HepG2 (cell line): ENCODE measurements at regions not wholly inside any gene's neighbourhood (a gene's known extent, or its start where the extent isn't known, plus 50 kb on each side); places are given as distances from the start of the nearest gene placed in this dataset.

Experiments
- ATAC-seq: fragments of 200-7000 bp; cut with Tn5 transposase; 3 replicates; pipeline ENCODE4 v1.9.1; 2020; ENCODE audit warnings: mild to moderate bottlenecking, moderate library complexity
- BruUV-seq: library from RNA; stranded (reverse); fragments of 400-500 nt; replicated peaks from 2 replicates; lab custom pipeline; 2021; lab: Mats Ljungman, UMichigan
- CTCF ChIA-PET: fragments of 300-600 bp; formaldehyde crosslinking; extraction: SDS; loops from one replicate; lab custom pipeline; 2021; ENCODE audit warnings: low total read pairs, inconsistent platforms, low intra/inter-chr PET ratio; lab: Yijun Ruan, JAX
- POLR2A ChIA-PET: fragments of 350-600 bp; sonication (Branson Sonifier 250); formaldehyde crosslinking; loops from one replicate; lab custom pipeline; 2020; ENCODE audit warnings: antibody characterized with exemption, inconsistent platforms; lab: Yijun Ruan, JAX
- DNase-seq: peaks from one replicate; pipeline ENCODE4 v3.0.0-alpha.2; 2015; ENCODE audit warnings: low spot score
- FAIRE-seq: peaks from 3 replicates; lab custom pipeline; 2011; peaks lifted over from hg19 to GRCh38; lab: Jason Lieb, UNC
- H2AFZ ChIP-seq: one replicate; pipeline ENCODE4 v1.6.1; 2011; ENCODE audit warnings: low read length, inconsistent platforms
- H3K27ac ChIP-seq: fragments of 300-600 bp; 3 replicates; pipeline ENCODE4 v1.8.0; 2011; ENCODE audit warnings: mixed run types, mild to moderate bottlenecking, mixed read lengths, low read length, inconsistent platforms; ENCODE audit not compliant: insufficient read depth; ENCODE audit errors: extremely low read length
- H3K27me3 ChIP-seq, 2 experiments: fragments of 200-600 bp in 1 of 2; 2 replicates in 1 of 2; 3 replicates in 1 of 2; pipeline versions ENCODE4 v1.6.0 to v1.8.0; 2011; ENCODE audit warnings: low read length in 2 of 2, mild to moderate bottlenecking in 2 of 2, moderate library complexity in 2 of 2, inconsistent platforms in 1 of 2; ENCODE audit not compliant: insufficient read depth in 2 of 2, control insufficient read depth in 1 of 2
- H3K36me3 ChIP-seq, 2 experiments: fragments of 200-600 bp in 1 of 2; replicated peaks in 1 of 2; 2 replicates in 1 of 2; 3 replicates in 1 of 2; pipeline versions ENCODE4 v1.5.1 to v1.8.0; 2011; ENCODE audit warnings: low read length in 2 of 2, inconsistent platforms in 1 of 2; ENCODE audit not compliant: insufficient read depth in 2 of 2, control insufficient read depth in 1 of 2
- H3K4me1 ChIP-seq: 2 replicates; pipeline ENCODE4 v1.5.1; 2012; ENCODE audit warnings: low read length, inconsistent platforms; ENCODE audit not compliant: insufficient read depth
- H3K4me2 ChIP-seq: 2 replicates; pipeline ENCODE4 v1.6.0; 2011; ENCODE audit warnings: low read depth, low read length, inconsistent platforms
- H3K4me3 ChIP-seq, 3 experiments: fragments of 200-600 bp in 1 of 3; sonication (generic), shearing (Covaris generic) in 1 of 3; replicated peaks in 1 of 3; 2 replicates each; pipeline ENCODE4 v1.5.1; 2011 to 2016; ENCODE audit warnings: low read length in 3 of 3, inconsistent platforms in 2 of 3, low read depth in 2 of 3, mild to moderate bottlenecking in 2 of 3, control low read depth in 1 of 3, mixed read lengths in 1 of 3; ENCODE audit not compliant: insufficient read depth in 1 of 3
- H3K79me2 ChIP-seq: one replicate; pipeline ENCODE4 v1.6.1; 2011; ENCODE audit warnings: low read length, inconsistent platforms; ENCODE audit not compliant: insufficient read depth
- H3K9ac ChIP-seq: 2 replicates; pipeline ENCODE4 v1.6.0; 2011; ENCODE audit warnings: mild to moderate bottlenecking, low read depth, low read length, inconsistent platforms; ENCODE audit not compliant: insufficient read depth
- H3K9me3 ChIP-seq: 2 replicates; pipeline ENCODE4 v1.5.1; 2012; ENCODE audit warnings: mild to moderate bottlenecking, low read length
- H4K20me1 ChIP-seq: 2 replicates; pipeline ENCODE4 v1.6.0; 2011; ENCODE audit warnings: inconsistent platforms, mild to moderate bottlenecking, low read length, moderate library complexity; ENCODE audit not compliant: insufficient read depth
- DMAP1 ChIP-seq: IDR thresholded peaks from 2 replicates; pipeline ENCODE4 v1.6.1; 2016
- FOXM1 ChIP-seq: sonication (generic); formaldehyde crosslinking; IDR thresholded peaks from 2 replicates; pipeline ENCODE4 v1.5.0; 2020; ENCODE audit warnings: missing genetic modification reagents
- FOXP1 ChIP-seq, 2 experiments: fragments of 450-650 bp in 1 of 2; IDR thresholded peaks; 2 replicates each; pipeline ENCODE4 v1.6.1; 2017 to 2018; ENCODE audit warnings: antibody characterized with exemption in 1 of 2
- GABPB1 ChIP-seq: IDR thresholded peaks from 2 replicates; pipeline ENCODE4 v1.6.1; 2016; ENCODE audit warnings: mild to moderate bottlenecking, missing genetic modification reagents, moderate library complexity, missing compliant biosample characterization
- GATAD2A ChIP-seq: IDR thresholded peaks from 2 replicates; pipeline ENCODE4 v1.6.1; 2016
- HNRNPUL1 ChIP-seq: fragments of 200-400 bp; formaldehyde crosslinking; IDR thresholded peaks from 2 replicates; pipeline ENCODE4 v1.6.1; 2017; ENCODE audit warnings: low read depth, mild to moderate bottlenecking, low read length, moderate library complexity
- MAFF ChIP-seq: IDR thresholded peaks from 2 replicates; pipeline ENCODE4 v1.6.1; 2011; ENCODE audit warnings: low read depth, low read length, improper control_type of control experiment
- MAFK ChIP-seq, 2 experiments: IDR thresholded peaks in 1 of 2; conservative IDR thresholded peaks in 1 of 2; 2 replicates each; pipeline ENCODE4 v1.6.1; 2011; ENCODE audit warnings: improper control_type of control experiment in 2 of 2, low read length in 2 of 2
- MTA1 ChIP-seq: sonication (generic); formaldehyde crosslinking; IDR thresholded peaks from 2 replicates; pipeline ENCODE4 v1.4.0; 2020; ENCODE audit warnings: missing genetic modification reagents, mild to moderate bottlenecking, borderline replicate concordance
- NCOA1 ChIP-seq: sonication (generic); formaldehyde crosslinking; IDR thresholded peaks from 2 replicates; pipeline ENCODE4 v1.9.0; 2021; ENCODE audit warnings: missing genetic modification reagents
- PAX8 ChIP-seq: sonication (generic); formaldehyde crosslinking; IDR thresholded peaks from 2 replicates; pipeline ENCODE4 v1.8.0; 2022; ENCODE audit warnings: mild to moderate bottlenecking, missing genetic modification reagents, borderline replicate concordance
- REXO4 ChIP-seq: sonication (generic); formaldehyde crosslinking; IDR thresholded peaks from 2 replicates; pipeline ENCODE4 v1.8.0; 2022; ENCODE audit warnings: missing genetic modification reagents, mild to moderate bottlenecking, borderline replicate concordance
- TMF1 ChIP-seq: sonication (generic); formaldehyde crosslinking; IDR thresholded peaks from 2 replicates; pipeline ENCODE4 v1.8.1; 2022; ENCODE audit warnings: low read depth, missing genetic modification reagents
- TOE1 ChIP-seq: sonication (generic); formaldehyde crosslinking; IDR thresholded peaks from 2 replicates; pipeline ENCODE4 v1.4.0; 2020; ENCODE audit warnings: mild to moderate bottlenecking, missing genetic modification reagents
- ZNF124 ChIP-seq: sonication (generic); formaldehyde crosslinking; IDR thresholded peaks from 2 replicates; pipeline ENCODE4 v1.4.0; 2020; ENCODE audit warnings: missing genetic modification reagents
- ZNF484 ChIP-seq: sonication (generic); formaldehyde crosslinking; IDR thresholded peaks from 2 replicates; pipeline ENCODE4 v1.5.1; 2020; ENCODE audit warnings: mild to moderate bottlenecking, low read depth, missing genetic modification reagents, borderline replicate concordance
- ZNF543 ChIP-seq: sonication (generic); formaldehyde crosslinking; IDR thresholded peaks from 2 replicates; pipeline ENCODE4 v1.4.0; 2020; ENCODE audit warnings: mild to moderate bottlenecking, missing genetic modification reagents
- ZNF556 ChIP-seq: sonication (generic); formaldehyde crosslinking; IDR thresholded peaks from 2 replicates; pipeline ENCODE4 v1.4.0; 2020; ENCODE audit warnings: mild to moderate bottlenecking, missing genetic modification reagents, borderline replicate concordance
- ZNF879 ChIP-seq: sonication (generic); formaldehyde crosslinking; IDR thresholded peaks from 2 replicates; pipeline ENCODE4 v1.8.1; 2023; ENCODE audit warnings: missing genetic modification reagents
- WGBS: methylation state at CpG from one replicate; pipeline ENCODE4 v1.1.6; 2017; ENCODE audit warnings: low lambda C conversion rate; 5-methylcytosine and 5-hydroxymethylcytosine counted together
- in situ Hi-C: cut with HindIII; loops from 2 replicates; pipeline ENCODE4 v1.10.0; 2017; ENCODE audit warnings: low pct_unique_long_range_greater_than_20kb; ENCODE audit not compliant: extremely low pct_ligation_motif_present
- intact Hi-C: fragments of 100-400 bp; cut with micrococcal nuclease; formaldehyde crosslinking; loops from one replicate; pipeline ENCODE4 v1.10.0; 2022; ENCODE audit not compliant: unreplicated experiment
- TF ChIP-seq, protein P1 (sequence below): sonication (generic); formaldehyde crosslinking; IDR thresholded peaks from 2 replicates; pipeline ENCODE4 v1.4.0; 2020; ENCODE audit warnings: low read depth, mild to moderate bottlenecking, missing genetic modification reagents
- TF ChIP-seq, protein P2 (sequence below): sonication (generic); formaldehyde crosslinking; IDR thresholded peaks from 2 replicates; pipeline ENCODE4 v1.4.0; 2020; ENCODE audit warnings: missing genetic modification reagents

DNA sequence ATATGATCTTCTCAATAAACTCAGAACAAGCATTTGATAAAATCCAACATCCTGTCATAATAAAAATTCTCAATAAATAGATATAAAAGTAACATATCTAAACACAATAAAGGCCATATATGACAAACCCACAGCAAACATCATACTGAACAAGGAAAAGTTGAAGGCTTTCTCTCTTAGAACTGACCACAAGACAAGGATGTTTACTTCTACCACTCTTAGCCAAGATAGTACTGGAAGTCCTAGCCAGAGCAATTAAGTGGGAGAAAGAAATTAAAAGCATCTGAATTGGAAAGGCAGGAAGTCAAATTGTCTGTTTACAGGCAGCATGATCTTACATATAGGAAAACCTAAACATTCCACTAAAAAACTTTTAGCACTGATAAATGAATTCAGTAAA is 510.9 kb downstream of the ANKRD7 start:
- H3K4me3 ChIP-seq, result no peak overlapping the region
- H3K9me3 ChIP-seq, result no peaks in the 10 kb centered on the region; the same call in 1 of the 2 replicates
- H3K4me2 ChIP-seq, result no peak overlapping the region
- H3K9ac ChIP-seq, result no peak overlapping the region
- in situ Hi-C loops, result no loop called here
- H3K27me3 ChIP-seq, result no peaks in the 10 kb centered on the region
- no peak overlapping the region for H3K27ac ChIP-seq
- no peaks in the 10 kb centered on the region for H3K4me1 ChIP-seq
- no peak overlapping the region for H2AFZ ChIP-seq
- no peaks in the 10 kb centered on the region for H3K79me2 ChIP-seq
- no peaks in the 10 kb centered on the region for H3K36me3 ChIP-seq
- TF ChIP-seq ZNF124 (CRISPR knock-in tag) (no peak), TMF1 (no peak), MTA1 (CRISPR knock-in tag) (no peak), NCOA1 (CRISPR knock-in tag) (no peak), ZNF543 (no peak), ZNF879 (CRISPR knock-in tag) (no peak), FOXP1 (IDR thresholded peaks at IDR 0.05) (no peak), FOXP1 (CRISPR knock-in tag; IDR thresholded peaks at IDR 0.05) (no peak), DMAP1 (no peak), GABPB1 (no peak), GATAD2A (CRISPR knock-in tag) (no peak)
- TF ChIP-seq, protein P1, sequence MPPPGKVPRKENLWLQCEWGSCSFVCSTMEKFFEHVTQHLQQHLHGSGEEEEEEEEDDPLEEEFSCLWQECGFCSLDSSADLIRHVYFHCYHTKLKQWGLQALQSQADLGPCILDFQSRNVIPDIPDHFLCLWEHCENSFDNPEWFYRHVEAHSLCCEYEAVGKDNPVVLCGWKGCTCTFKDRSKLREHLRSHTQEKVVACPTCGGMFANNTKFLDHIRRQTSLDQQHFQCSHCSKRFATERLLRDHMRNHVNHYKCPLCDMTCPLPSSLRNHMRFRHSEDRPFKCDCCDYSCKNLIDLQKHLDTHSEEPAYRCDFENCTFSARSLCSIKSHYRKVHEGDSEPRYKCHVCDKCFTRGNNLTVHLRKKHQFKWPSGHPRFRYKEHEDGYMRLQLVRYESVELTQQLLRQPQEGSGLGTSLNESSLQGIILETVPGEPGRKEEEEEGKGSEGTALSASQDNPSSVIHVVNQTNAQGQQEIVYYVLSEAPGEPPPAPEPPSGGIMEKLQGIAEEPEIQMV (CRISPR knock-in tag), result no peak
- ChIA-PET CTCF (no interaction called here), POLR2A (no interaction called here)
- FAIRE-seq (no peak), ATAC-seq (no peak), DNase-seq (no peak)
- intact Hi-C loops, result no loop called here
- H4K20me1 ChIP-seq, result no peaks in the 10 kb centered on the region
- no TSS peak for BruUV-seq

DNA sequence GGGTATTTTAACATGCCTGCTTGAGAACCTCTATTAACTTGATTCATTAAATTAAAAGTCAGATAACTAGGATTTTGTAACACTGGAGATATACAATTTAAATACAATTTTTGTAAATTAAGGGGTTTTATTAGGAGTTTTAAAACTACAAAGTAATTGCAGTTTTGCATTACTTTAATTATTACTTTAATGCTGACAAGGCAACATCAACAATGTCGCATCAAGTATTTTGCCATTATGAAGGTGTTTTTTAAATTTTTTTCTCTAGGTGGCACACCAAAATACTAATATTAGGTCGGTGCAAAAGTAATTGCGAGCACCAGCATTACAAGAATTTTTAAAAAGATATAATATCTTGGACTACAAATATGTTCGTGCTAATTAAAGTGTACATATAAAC is 513.4 kb downstream of the ANKRD7 start:
- Histone ChIP-seq H3K9ac (no peak overlapping the region), H3K4me3 (no peak overlapping the region), H2AFZ (no peak overlapping the region), H3K4me2 (no peak overlapping the region), H3K79me2 (no peaks in the 10 kb centered on the region), H3K27me3 (no peaks in the 10 kb centered on the region), H3K27ac (no peak overlapping the region), H3K9me3 (no peaks in the 10 kb centered on the region)
- in situ Hi-C loops (no loop called here), intact Hi-C loops (no loop called here)
- BruUV-seq, result no TSS peak
- no peak for ATAC-seq
- CTCF ChIA-PET, result no interaction called here
- no peak for TF ChIP-seq ZNF556
- TF ChIP-seq, protein P2, sequence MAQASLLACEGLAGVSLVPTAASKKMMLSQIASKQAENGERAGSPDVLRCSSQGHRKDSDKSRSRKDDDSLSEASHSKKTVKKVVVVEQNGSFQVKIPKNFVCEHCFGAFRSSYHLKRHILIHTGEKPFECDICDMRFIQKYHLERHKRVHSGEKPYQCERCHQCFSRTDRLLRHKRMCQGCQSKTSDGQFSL (CRISPR knock-in tag), result no peak
- TF ChIP-seq MAFK (conservative IDR thresholded peaks at IDR 0.05 in 1 of 2, IDR thresholded peaks at IDR 0.05 in 1 of 2; ENCODE audit: low read length in 2 of 2), result peak; percentile 21 to 85; a peak in 2 of 4 replicates
- TF ChIP-seq FOXM1, result no peak
- no peak for TF ChIP-seq ZNF484 (CRISPR knock-in tag)
- peak; percentile 79 for TF ChIP-seq MAFF
- TF ChIP-seq PAX8 (CRISPR knock-in tag), result no peak
- TF ChIP-seq HNRNPUL1, result no peak
- TF ChIP-seq REXO4 (CRISPR knock-in tag), result no peak
- TF ChIP-seq TOE1 (CRISPR knock-in tag), result no peak
- TF ChIP-seq, all 625 proteins: peak for 2
- POLR2A ChIA-PET, result no interaction called here
- Histone ChIP-seq H3K36me3 (no peaks in the 10 kb centered on the region), H4K20me1 (no peaks in the 10 kb centered on the region), H3K4me1 (no peaks in the 10 kb centered on the region)
- DNase-seq (no peak), FAIRE-seq (no peak)
- WGBS, result 17% methylated on average over 4 of the region's 4 CpGs
